ENCODE measurements at regions not wholly inside any gene's neighbourhood (a gene's known extent, or its start where the extent isn't known, plus 50 kb on each side); places are given as distances from the start of the nearest gene placed in this dataset.

- no peak overlapping the region for H3K27ac ChIP-seq
- H3K36me3 ChIP-seq, result no peaks in the 10 kb centered on the region
These were observed 388.9 kb downstream of the NPIPA8 start for GRCh38 chr16:17947637-17948036.

DNA sequence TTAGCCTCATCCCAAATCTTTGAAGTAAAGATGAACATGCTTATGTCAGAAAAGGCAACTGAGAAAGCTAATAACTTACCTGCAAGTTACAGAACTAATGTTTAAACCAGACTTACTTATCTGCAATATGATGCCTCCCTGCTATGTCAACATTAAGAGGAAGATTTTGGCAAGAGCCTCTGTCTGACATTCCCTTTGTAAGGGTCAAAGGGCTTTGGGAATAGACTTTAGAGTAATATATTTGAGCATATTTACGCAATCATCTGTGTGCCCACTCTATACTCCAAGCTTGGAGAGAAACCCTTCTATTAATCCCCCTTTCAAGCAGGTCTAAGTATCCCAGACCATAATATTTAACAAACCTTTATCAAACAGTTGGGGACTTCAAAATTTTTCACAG lies 389.4 kb downstream of the NPIPA8 start:
- no peak for ATAC-seq
- TF ChIP-seq, protein P1, sequence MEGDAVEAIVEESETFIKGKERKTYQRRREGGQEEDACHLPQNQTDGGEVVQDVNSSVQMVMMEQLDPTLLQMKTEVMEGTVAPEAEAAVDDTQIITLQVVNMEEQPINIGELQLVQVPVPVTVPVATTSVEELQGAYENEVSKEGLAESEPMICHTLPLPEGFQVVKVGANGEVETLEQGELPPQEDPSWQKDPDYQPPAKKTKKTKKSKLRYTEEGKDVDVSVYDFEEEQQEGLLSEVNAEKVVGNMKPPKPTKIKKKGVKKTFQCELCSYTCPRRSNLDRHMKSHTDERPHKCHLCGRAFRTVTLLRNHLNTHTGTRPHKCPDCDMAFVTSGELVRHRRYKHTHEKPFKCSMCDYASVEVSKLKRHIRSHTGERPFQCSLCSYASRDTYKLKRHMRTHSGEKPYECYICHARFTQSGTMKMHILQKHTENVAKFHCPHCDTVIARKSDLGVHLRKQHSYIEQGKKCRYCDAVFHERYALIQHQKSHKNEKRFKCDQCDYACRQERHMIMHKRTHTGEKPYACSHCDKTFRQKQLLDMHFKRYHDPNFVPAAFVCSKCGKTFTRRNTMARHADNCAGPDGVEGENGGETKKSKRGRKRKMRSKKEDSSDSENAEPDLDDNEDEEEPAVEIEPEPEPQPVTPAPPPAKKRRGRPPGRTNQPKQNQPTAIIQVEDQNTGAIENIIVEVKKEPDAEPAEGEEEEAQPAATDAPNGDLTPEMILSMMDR (IDR thresholded peaks at IDR 0.05), result no peak
- no peak for TF ChIP-seq POLR2AphosphoS5 (IDR thresholded peaks at IDR 0.05)
- no peak for TF ChIP-seq POLR2A (IDR thresholded peaks at IDR 0.05)
- H3K4me3 ChIP-seq, result no peak overlapping the region
- peaks cover 33% of the 10 kb centered on the region for H3K27me3 ChIP-seq
- H3K27ac ChIP-seq, result no peak overlapping the region
- no peaks in the 10 kb centered on the region for H3K36me3 ChIP-seq
- no peaks in the 10 kb centered on the region for H3K4me1 ChIP-seq
- 88 to 90% methylated on average over 1 of the region's 1 CpG for WGBS, 2 donors (ENCODE audit: low coverage in 1 of 2)
- H3K9me3 ChIP-seq, result no peaks in the 10 kb centered on the region

More at GRCh38 chr16:17947637-17948036, 388.9 kb downstream of the NPIPA8 start:
- WGBS, 2 donors (ENCODE audit: low coverage in 1 of 2), result 69 to 94% methylated on average over 2 to 3 of the region's 3 CpGs
- no peak for TF ChIP-seq POLR2A (IDR thresholded peaks at IDR 0.05)
- TF ChIP-seq POLR2AphosphoS5 (IDR thresholded peaks at IDR 0.05), result no peak
- TF ChIP-seq, protein P1 (IDR thresholded peaks at IDR 0.05), result no peak
- no peak for ATAC-seq
- H3K27me3 ChIP-seq, result peaks cover 28% of the 10 kb centered on the region
- no peak overlapping the region for H3K4me3 ChIP-seq
- no peaks in the 10 kb centered on the region for H3K9me3 ChIP-seq
- H3K4me1 ChIP-seq, result no peaks in the 10 kb centered on the region

- no peaks in the 10 kb centered on the region for H3K36me3 ChIP-seq
- no peak overlapping the region for H3K27ac ChIP-seq
- WGBS, 2 donors (ENCODE audit: low coverage in 1 of 2), result 71 to 81% methylated on average over 5 of the region's 5 CpGs
- H3K27me3 ChIP-seq, result peaks cover 35% of the 10 kb centered on the region
- no peak for ATAC-seq
- no peak overlapping the region for H3K4me3 ChIP-seq
- H3K4me1 ChIP-seq, result no peaks in the 10 kb centered on the region
- no peaks in the 10 kb centered on the region for H3K9me3 ChIP-seq
- TF ChIP-seq EP300 (IDR thresholded peaks at IDR 0.05) (no peak), POLR2A (IDR thresholded peaks at IDR 0.05) (no peak), POLR2AphosphoS5 (IDR thresholded peaks at IDR 0.05) (no peak)
- TF ChIP-seq, protein P1 (IDR thresholded peaks at IDR 0.05), result no peak
These were observed 391.4 kb downstream of the NPIPA8 start for GRCh38 chr16:17945080-17945601.

- Histone ChIP-seq H3K27ac (no peak overlapping the region), H3K36me3 (no peaks in the 10 kb centered on the region), H3K9me3 (no peaks in the 10 kb centered on the region), H3K27me3 (peaks cover 35% of the 10 kb centered on the region), H3K4me3 (no peak overlapping the region), H3K4me1 (no peaks in the 10 kb centered on the region)
- 69 to 90% methylated on average over 2 of the region's 2 CpGs for WGBS, 2 donors (ENCODE audit: low coverage in 1 of 2)
- TF ChIP-seq, protein P1 (IDR thresholded peaks at IDR 0.05), result no peak
- TF ChIP-seq POLR2AphosphoS5 (IDR thresholded peaks at IDR 0.05) (no peak), EP300 (IDR thresholded peaks at IDR 0.05) (no peak), POLR2A (IDR thresholded peaks at IDR 0.05) (no peak)
- ATAC-seq, result no peak
These were observed 392.2 kb downstream of the NPIPA8 start for GRCh38 chr16:17944345-17944744.

DNA sequence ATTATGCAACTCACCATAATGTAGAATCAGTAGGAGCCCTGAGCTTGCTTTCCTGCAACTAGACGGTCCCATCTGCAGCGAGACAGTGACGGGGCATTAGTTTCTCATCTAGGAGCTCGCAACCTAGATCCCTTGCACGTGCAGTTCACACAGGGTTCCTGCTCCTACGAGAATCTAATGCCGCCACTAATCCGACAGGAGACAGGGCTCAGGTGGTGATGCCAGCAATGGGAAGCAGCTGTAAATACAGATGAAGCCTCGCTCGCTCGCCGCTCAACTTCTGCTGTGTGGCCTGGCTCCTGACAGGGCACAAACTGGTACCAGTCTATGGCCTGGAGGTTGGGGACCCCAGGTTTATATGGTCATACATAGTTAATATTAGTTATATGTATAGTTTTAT lies 394.5 kb downstream of the NPIPA8 start:
- WGBS, 2 donors (ENCODE audit: low coverage in 1 of 2), result 84 to 85% methylated on average over 4 to 8 of the region's 12 CpGs
- Histone ChIP-seq H3K9me3 (no peaks in the 10 kb centered on the region), H3K27ac (no peak overlapping the region), H3K4me3 (no peak overlapping the region), H3K36me3 (no peaks in the 10 kb centered on the region), H3K4me1 (no peaks in the 10 kb centered on the region), H3K27me3 (peaks cover 35% of the 10 kb centered on the region)
- TF ChIP-seq POLR2A (IDR thresholded peaks at IDR 0.05), result no peak
- no peak for TF ChIP-seq EP300 (IDR thresholded peaks at IDR 0.05)
- TF ChIP-seq, protein P1 (IDR thresholded peaks at IDR 0.05), result no peak
- no peak for TF ChIP-seq POLR2AphosphoS5 (IDR thresholded peaks at IDR 0.05)
- no peak for ATAC-seq

Data from gastroesophageal sphincter (tissue), 4 donors.